GM23338 (cell line): ENCODE measurements at regions not wholly inside any gene's neighbourhood (a gene's known extent, or its start where the extent isn't known, plus 50 kb on each side); places are given as distances from the start of the nearest gene placed in this dataset.
"Not testable (repeated sequence)": the region's sequence is repeated elsewhere in the genome, so short reads cannot be mapped to it uniquely, and the experiment has no call there.

Source experiments
- ATAC-seq: fragments of 200-7000 bp; cut with Tn5 transposase; 3 replicates; pipeline ENCODE4 v1.9.1; 2020
- DNase-seq: peaks from one replicate; pipeline ENCODE4 v3.0.0-alpha.2; 2015; ENCODE audit warnings: low spot score
- H2AFZ ChIP-seq: fragments of 200-600 bp; sonication (generic); 2 replicates; pipeline ENCODE4 v1.8.0; 2016; ENCODE audit warnings: antibody characterized with exemption, mild to moderate bottlenecking, moderate library complexity
- H3F3A ChIP-seq: fragments of 200-600 bp; sonication (generic); replicated peaks from 2 replicates; pipeline ENCODE4 v1.8.0; 2017; ENCODE audit warnings: antibody characterized with exemption, mixed run types, low read depth
- H3K27ac ChIP-seq: fragments of 200-600 bp; sonication (generic); 2 replicates; pipeline ENCODE4 v1.6.1; 2016; ENCODE audit warnings: low read depth
- H3K27me3 ChIP-seq: fragments of 200-600 bp; sonication (generic); 2 replicates; pipeline ENCODE4 v1.8.0; 2016; ENCODE audit warnings: mild to moderate bottlenecking, mixed run types, moderate library complexity; ENCODE audit not compliant: insufficient read depth
- H3K36me3 ChIP-seq: fragments of 200-600 bp; sonication (generic); 2 replicates; pipeline ENCODE4 v1.8.0; 2016; ENCODE audit warnings: mild to moderate bottlenecking; ENCODE audit not compliant: insufficient read depth
- H3K4me1 ChIP-seq: fragments of 200-600 bp; sonication (generic); 2 replicates; pipeline ENCODE4 v1.8.0; 2016; ENCODE audit warnings: mild to moderate bottlenecking, moderate library complexity; ENCODE audit not compliant: insufficient read depth
- H3K4me2 ChIP-seq: fragments of 200-600 bp; sonication (generic); 2 replicates; pipeline ENCODE4 v1.7.1; 2017; ENCODE audit warnings: mixed run types
- H3K4me3 ChIP-seq: fragments of 200-600 bp; sonication (generic); 2 replicates; pipeline ENCODE4 v1.6.1; 2016; ENCODE audit warnings: mixed run types
- H3K79me2 ChIP-seq: fragments of 200-600 bp; sonication (generic); replicated peaks from 2 replicates; pipeline ENCODE4 v1.8.0; 2017; ENCODE audit warnings: mild to moderate bottlenecking; ENCODE audit not compliant: insufficient read depth
- H3K9me2 ChIP-seq: fragments of 200-600 bp; sonication (generic); 2 replicates; pipeline ENCODE4 v1.8.0; 2017; ENCODE audit not compliant: insufficient read depth
- H4K20me1 ChIP-seq: fragments of 200-600 bp; sonication (generic); replicated peaks from 2 replicates; pipeline ENCODE4 v1.8.0; 2017; ENCODE audit warnings: mild to moderate bottlenecking; ENCODE audit not compliant: insufficient read depth
- H3K27ac Mint-ChIP-seq: 2 replicates; pipeline ENCODE4 v1.8.0; 2020; ENCODE audit warnings: inconsistent platforms, mild to moderate bottlenecking, moderate library complexity, mixed read lengths
- H3K27me3 Mint-ChIP-seq: 3 replicates; pipeline ENCODE4 v1.8.0; 2022; ENCODE audit warnings: low read depth, mild to moderate bottlenecking, moderate library complexity, mixed read lengths, inconsistent platforms; ENCODE audit not compliant: insufficient read depth, poor library complexity
- H3K36me3 Mint-ChIP-seq: 3 replicates; pipeline ENCODE4 v1.8.0; 2021; ENCODE audit warnings: low read depth, mild to moderate bottlenecking, inconsistent platforms, moderate library complexity, mixed read lengths
- H3K4me1 Mint-ChIP-seq: 3 replicates; pipeline ENCODE4 v1.8.0; 2020; ENCODE audit warnings: mild to moderate bottlenecking, inconsistent platforms, mixed read lengths
- H3K4me3 Mint-ChIP-seq: 3 replicates; pipeline ENCODE4 v1.8.0; 2021; ENCODE audit warnings: moderate library complexity, mild to moderate bottlenecking, inconsistent platforms, mixed read lengths
- H3K9me3 Mint-ChIP-seq: 3 replicates; pipeline ENCODE4 v1.8.0; 2020; ENCODE audit warnings: moderate library complexity, mild to moderate bottlenecking, inconsistent platforms, mixed read lengths
- NANOG ChIP-seq: IDR thresholded peaks from 2 replicates; pipeline ENCODE4 v1.6.1; 2016; ENCODE audit warnings: antibody characterized with exemption, borderline replicate concordance
- POLR2AphosphoS5 ChIP-seq: IDR thresholded peaks from 2 replicates; pipeline ENCODE4 v1.6.1; 2016; ENCODE audit warnings: antibody characterized with exemption, low read depth
- REST ChIP-seq: IDR thresholded peaks from one replicate; pipeline ENCODE4 v1.6.1; 2018; ENCODE audit warnings: antibody characterized with exemption; ENCODE audit not compliant: unreplicated experiment
- STAT1 ChIP-seq: IDR thresholded peaks from one replicate; pipeline ENCODE4 v1.6.1; 2016; ENCODE audit warnings: antibody characterized with exemption; ENCODE audit not compliant: unreplicated experiment
- ZNF114 ChIP-seq: fragments of 250-450 bp; sonication (Bioruptor Pico); IDR thresholded peaks from 2 replicates; pipeline ENCODE4 v1.5.0; 2020; ENCODE audit warnings: mild to moderate bottlenecking, moderate library complexity
- ZNF331 ChIP-seq: fragments of 250-450 bp; sonication (Bioruptor Pico); IDR thresholded peaks from 2 replicates; pipeline ENCODE4 v1.5.0; 2020; ENCODE audit warnings: low read depth, mild to moderate bottlenecking, moderate library complexity
- TF ChIP-seq, protein P1 (sequence below), 2 experiments: fragments of 200-600 bp in 1 of 2; sonication (generic) in 1 of 2; conservative IDR thresholded peaks; 2 replicates each; pipeline versions ENCODE4 v1.5.1 to v1.6.1; 2016 to 2017; ENCODE audit warnings: antibody characterized with exemption in 2 of 2, low read depth in 2 of 2, mild to moderate bottlenecking in 2 of 2, moderate library complexity in 1 of 2

DNA sequence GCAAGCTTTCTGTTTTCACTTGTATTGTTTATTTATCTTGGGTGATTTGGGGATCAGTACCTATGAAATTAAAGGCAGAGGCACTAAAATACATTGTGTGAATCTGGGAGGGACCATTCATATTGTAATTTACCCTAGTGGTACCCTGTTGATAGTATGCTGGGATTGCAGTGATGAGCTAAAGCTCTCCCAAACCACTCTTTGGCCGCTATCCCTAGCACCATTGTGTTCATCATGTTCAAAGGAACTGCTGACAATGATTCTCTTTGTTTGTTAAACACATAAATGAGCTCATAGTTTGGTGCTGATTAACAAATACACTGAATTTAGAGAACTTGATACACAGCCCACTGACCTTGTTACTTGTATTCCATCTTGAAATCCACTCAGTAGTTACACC, 1469.8 kb downstream of the CDH11 start:
- Histone ChIP-seq H3K27me3 (no peaks in the 10 kb centered on the region), H3K36me3 (no peaks in the 10 kb centered on the region), H3K27ac (no peak overlapping the region), H3K79me2 (no peaks in the 10 kb centered on the region), H3K4me1 (peaks cover 5% of the 10 kb centered on the region; the same call in 1 of the 2 replicates), H3K4me2 (no peak overlapping the region), H2AFZ (no peak overlapping the region), H3K9me2 (no peaks in the 10 kb centered on the region), H4K20me1 (no peaks in the 10 kb centered on the region; the same call in 1 of the 2 replicates), H3K4me3 (no peak overlapping the region), H3F3A (no peaks in the 10 kb centered on the region)
- Mint-ChIP-seq H3K27me3 (no peaks in the 10 kb centered on the region), H3K4me3 (no peak overlapping the region), H3K36me3 (no peaks in the 10 kb centered on the region), H3K9me3 (no peaks in the 10 kb centered on the region), H3K4me1 (peaks cover 4% of the 10 kb centered on the region; the same call in 2 of the 3 replicates), H3K27ac (no peak overlapping the region)
- peak; percentile 20 for DNase-seq
- TF ChIP-seq ZNF331 (CRISPR knock-in tag): no peak
- TF ChIP-seq ZNF114 (CRISPR knock-in tag): no peak
- no peak for TF ChIP-seq POLR2AphosphoS5
- no peak for TF ChIP-seq STAT1
- TF ChIP-seq REST: no peak
- TF ChIP-seq NANOG: no peak
- peak; percentile 89 for ATAC-seq

DNA sequence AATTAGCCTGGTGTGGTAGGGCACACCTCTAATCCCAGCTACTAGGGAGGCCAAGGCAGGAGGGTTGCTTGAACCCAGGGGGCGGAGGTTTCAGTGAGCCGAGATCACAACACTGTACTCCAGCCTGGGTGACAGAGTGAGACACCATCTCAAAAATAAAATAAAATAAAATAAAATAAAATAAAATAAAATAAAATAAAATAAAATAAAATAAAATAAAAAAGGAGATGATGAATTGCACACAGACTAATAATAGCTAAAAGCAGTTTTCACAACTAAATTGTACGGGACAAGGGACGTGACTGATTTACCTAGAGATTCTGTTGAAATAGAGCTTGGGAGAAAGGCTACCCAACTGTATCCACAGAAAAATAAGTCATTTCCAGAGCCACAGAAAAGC, 1471.3 kb downstream of the CDH11 start:
- no peaks in the 10 kb centered on the region for H3K36me3 ChIP-seq
- Mint-ChIP-seq H3K27me3 (no peaks in the 10 kb centered on the region), H3K27ac (no peak overlapping the region), H3K4me1 (peaks cover 4% of the 10 kb centered on the region; the same call in 2 of the 3 replicates), H3K9me3 (no peaks in the 10 kb centered on the region), H3K4me3 (no peak overlapping the region), H3K36me3 (no peaks in the 10 kb centered on the region)
- no peaks in the 10 kb centered on the region for H3F3A ChIP-seq
- no peaks in the 10 kb centered on the region for H3K27me3 ChIP-seq
- no peaks in the 10 kb centered on the region for H3K79me2 ChIP-seq
- no peak overlapping the region for H2AFZ ChIP-seq
- DNase-seq: no peak
- H3K4me3 ChIP-seq: no peak overlapping the region
- no peaks in the 10 kb centered on the region for H3K9me2 ChIP-seq
- no peak for ATAC-seq
- no peak overlapping the region for H3K27ac ChIP-seq
- TF ChIP-seq REST (no peak), NANOG (no peak), ZNF114 (CRISPR knock-in tag) (no peak)
- TF ChIP-seq, protein P1, sequence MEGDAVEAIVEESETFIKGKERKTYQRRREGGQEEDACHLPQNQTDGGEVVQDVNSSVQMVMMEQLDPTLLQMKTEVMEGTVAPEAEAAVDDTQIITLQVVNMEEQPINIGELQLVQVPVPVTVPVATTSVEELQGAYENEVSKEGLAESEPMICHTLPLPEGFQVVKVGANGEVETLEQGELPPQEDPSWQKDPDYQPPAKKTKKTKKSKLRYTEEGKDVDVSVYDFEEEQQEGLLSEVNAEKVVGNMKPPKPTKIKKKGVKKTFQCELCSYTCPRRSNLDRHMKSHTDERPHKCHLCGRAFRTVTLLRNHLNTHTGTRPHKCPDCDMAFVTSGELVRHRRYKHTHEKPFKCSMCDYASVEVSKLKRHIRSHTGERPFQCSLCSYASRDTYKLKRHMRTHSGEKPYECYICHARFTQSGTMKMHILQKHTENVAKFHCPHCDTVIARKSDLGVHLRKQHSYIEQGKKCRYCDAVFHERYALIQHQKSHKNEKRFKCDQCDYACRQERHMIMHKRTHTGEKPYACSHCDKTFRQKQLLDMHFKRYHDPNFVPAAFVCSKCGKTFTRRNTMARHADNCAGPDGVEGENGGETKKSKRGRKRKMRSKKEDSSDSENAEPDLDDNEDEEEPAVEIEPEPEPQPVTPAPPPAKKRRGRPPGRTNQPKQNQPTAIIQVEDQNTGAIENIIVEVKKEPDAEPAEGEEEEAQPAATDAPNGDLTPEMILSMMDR (conservative IDR thresholded peaks at IDR 0.05; ENCODE audit: low read depth in 2 of 2): no peak
- no peaks in the 10 kb centered on the region; the same call in 1 of the 2 replicates for H4K20me1 ChIP-seq
- no peak overlapping the region for H3K4me2 ChIP-seq
- H3K4me1 ChIP-seq: peaks cover 5% of the 10 kb centered on the region; the same call in 1 of the 2 replicates

- DNase-seq, H3K27me3 ChIP-seq, H3K27ac ChIP-seq, H3F3A ChIP-seq, H3K4me1 ChIP-seq, H3K4me1 Mint-ChIP-seq, H3K79me2 ChIP-seq, H3K4me3 Mint-ChIP-seq, H3K27me3 Mint-ChIP-seq, H3K9me2 ChIP-seq, H3K27ac Mint-ChIP-seq, H3K4me2 ChIP-seq, H4K20me1 ChIP-seq, ATAC-seq, H3K4me3 ChIP-seq, H3K36me3 ChIP-seq, H2AFZ ChIP-seq: not testable (repeated sequence)
- Mint-ChIP-seq H3K36me3 (peaks cover 13% of the 10 kb centered on the region), H3K9me3 (peaks cover 17% of the 10 kb centered on the region)
Measured at GRCh38 chr16:63633706-63634445, 1488.0 kb downstream of the CDH11 start.
